ENCODE measurements at regions not wholly inside any gene's neighbourhood (a gene's known extent, or its start where the extent isn't known, plus 50 kb on each side); places are given as distances from the start of the nearest gene placed in this dataset.

- no peak for ATAC-seq
These were observed 56.3 kb upstream of the TMCO5A start for GRCh38 chr15:37877851-37878741.

GRCh38 chr15:37880009-37880834, 54.2 kb upstream of the TMCO5A start:
- CTCF ChIA-PET = interaction anchor here (1.6 kb wide), 1 partner anchor 12 kb away, joined by 14 read pairs; no protein-coding TSS in a partner anchor
- POLR2A ChIA-PET = no interaction called here

More at GRCh38 chr15:37877851-37878741, 56.3 kb upstream of the TMCO5A start:
- ChIA-PET CTCF (interaction anchor here (1.4 kb wide), 1 partner anchor 13 kb away, joined by 3 read pairs; no protein-coding TSS in a partner anchor), POLR2A (no interaction called here)
- Mint-ChIP-seq H3K4me3 (no peak overlapping the region), H3K27me3 (ENCODE audit: low read depth) (peaks cover 8% of the 10 kb centered on the region), H3K9me3 (ENCODE audit: insufficient read depth) (no peaks in the 10 kb centered on the region), H3K27ac (no peak overlapping the region), H3K4me1 (ENCODE audit: low read depth) (no peaks in the 10 kb centered on the region), H3K36me3 (ENCODE audit: low read depth) (no peaks in the 10 kb centered on the region)
- DNase-seq = no peak

GRCh38 chr15:37880835-37881153, 53.6 kb upstream of the TMCO5A start:
- no peaks in the 10 kb centered on the region for H3K36me3 Mint-ChIP-seq (ENCODE audit: low read depth)
- no peak overlapping the region for H3K4me3 Mint-ChIP-seq
- H3K9me3 Mint-ChIP-seq (ENCODE audit: insufficient read depth) = no peaks in the 10 kb centered on the region
- no peak overlapping the region for H3K27ac Mint-ChIP-seq
- ChIA-PET POLR2A (no interaction called here), CTCF (interaction anchor here (1.4 to 1.6 kb wide), 2 partner anchors 11 to 117 kb away, joined by 4 to 14 read pairs; no protein-coding TSS in a partner anchor)
- H3K27me3 Mint-ChIP-seq (ENCODE audit: low read depth) = peaks cover 9% of the 10 kb centered on the region
- H3K4me1 Mint-ChIP-seq (ENCODE audit: low read depth) = no peaks in the 10 kb centered on the region
- no peak for DNase-seq
- ATAC-seq = no peak

More at GRCh38 chr15:37880009-37880834, 54.2 kb upstream of the TMCO5A start:
- no peaks in the 10 kb centered on the region for H3K4me1 Mint-ChIP-seq (ENCODE audit: low read depth)
- DNase-seq (no peak), ATAC-seq (no peak)
- H3K36me3 Mint-ChIP-seq (ENCODE audit: low read depth) = no peaks in the 10 kb centered on the region
- peaks cover 11% of the 10 kb centered on the region for H3K27me3 Mint-ChIP-seq (ENCODE audit: low read depth)
- H3K27ac Mint-ChIP-seq = no peak overlapping the region
- no peak overlapping the region for H3K4me3 Mint-ChIP-seq
- no peaks in the 10 kb centered on the region for H3K9me3 Mint-ChIP-seq (ENCODE audit: insufficient read depth)

GRCh38 chr15:37881237-37882013, 53.0 kb upstream of the TMCO5A start:
- ChIA-PET CTCF (interaction anchor here (1.4 to 1.6 kb wide), 2 partner anchors 10 to 118 kb away, joined by 4 to 14 read pairs; no protein-coding TSS in a partner anchor), POLR2A (no interaction called here)
- DNase-seq (no peak), ATAC-seq (no peak)
- Mint-ChIP-seq H3K4me1 (ENCODE audit: low read depth) (no peaks in the 10 kb centered on the region), H3K36me3 (ENCODE audit: low read depth) (no peaks in the 10 kb centered on the region), H3K4me3 (no peak overlapping the region), H3K27ac (no peak overlapping the region), H3K27me3 (ENCODE audit: low read depth) (peaks cover 7% of the 10 kb centered on the region), H3K9me3 (ENCODE audit: insufficient read depth) (no peaks in the 10 kb centered on the region)

- Mint-ChIP-seq H3K9me3 (ENCODE audit: insufficient read depth) (no peaks in the 10 kb centered on the region), H3K36me3 (ENCODE audit: low read depth) (no peaks in the 10 kb centered on the region), H3K27me3 (ENCODE audit: low read depth) (peaks cover 7% of the 10 kb centered on the region), H3K27ac (no peak overlapping the region), H3K4me1 (ENCODE audit: low read depth) (no peaks in the 10 kb centered on the region), H3K4me3 (no peak overlapping the region)
- ChIA-PET POLR2A (no interaction called here), CTCF (interaction anchor here (1.0 kb wide), 1 partner anchor 10 kb away, joined by 3 read pairs; no protein-coding TSS in a partner anchor)
- DNase-seq (no peak), ATAC-seq (no peak)
These were observed 51.8 kb upstream of the TMCO5A start for GRCh38 chr15:37882640-37883039.
